B cell (primary cell): ENCODE measurements at regions not wholly inside any gene's neighbourhood (a gene's known extent, or its start where the extent isn't known, plus 50 kb on each side); places are given as distances from the start of the nearest gene placed in this dataset.

Source experiments
- ATAC-seq: fragments of 200-7000 bp; cut with Tn5 transposase; one replicate; pipeline ENCODE4 v1.10.0; 2021; ENCODE audit warnings: low read depth, mild to moderate bottlenecking, moderate number of reproducible peaks, moderate library complexity
- CTCF ChIA-PET: fragments of 350-600 bp; sonication (Branson Sonifier 250); formaldehyde crosslinking; loops from one replicate; lab custom pipeline; 2021; ENCODE audit warnings: antibody characterized with exemption, inconsistent platforms; lab: Charles Lee
- POLR2A ChIA-PET: fragments of 350-600 bp; sonication (Branson Sonifier 250); formaldehyde crosslinking; loops from one replicate; lab custom pipeline; 2021; ENCODE audit warnings: antibody characterized with exemption; lab: Charles Lee
- DNase-seq: peaks from one replicate; pipeline ENCODE4 v3.0.0; 2013
- H2AFZ ChIP-seq: 2 replicates; pipeline ENCODE4 v1.6.1; 2012; ENCODE audit warnings: mild to moderate bottlenecking, low read depth, low read length; ENCODE audit not compliant: insufficient read depth, poor library complexity, severe bottlenecking
- H3K27ac ChIP-seq, 2 donors: 1 replicate in 1 of 2; 2 replicates in 1 of 2; pipeline ENCODE4 v1.5.1; 2012 to 2013; ENCODE audit warnings: low read length in 2 of 2, mild to moderate bottlenecking in 2 of 2, moderate library complexity in 1 of 2
- H3K27me3 ChIP-seq, 4 experiments: fragments of 200-600 bp in 1 of 4; sonication (generic) in 1 of 4; replicated peaks in 1 of 4; 1 replicate in 2 of 4; 2 replicates in 2 of 4; pipeline versions ENCODE4 v1.6.1 to v1.7.0; 2013 to 2016; ENCODE audit warnings: low read length in 3 of 4, mild to moderate bottlenecking in 2 of 4, mixed read lengths in 1 of 4, moderate library complexity in 1 of 4; ENCODE audit not compliant: insufficient read depth in 4 of 4, control insufficient read depth in 3 of 4; ENCODE audit errors: control extremely low read depth in 1 of 4
- H3K36me3 ChIP-seq, 2 experiments: replicated peaks in 1 of 2; 1 replicate in 1 of 2; 2 replicates in 1 of 2; pipeline versions ENCODE4 v1.6.1 to v1.7.1; 2013; ENCODE audit warnings: low read length in 1 of 2; ENCODE audit not compliant: insufficient read depth in 2 of 2, control insufficient read depth in 1 of 2; ENCODE audit errors: control extremely low read depth in 1 of 2, extremely low read depth in 1 of 2
- H3K4me1 ChIP-seq, 2 donors: fragments of 200-600 bp in 1 of 2; sonication (generic) in 1 of 2; 1 replicate in 1 of 2; 2 replicates in 1 of 2; pipeline versions ENCODE4 v1.5.1 to v1.6.1; 2013 to 2017; ENCODE audit warnings: low read length in 2 of 2; ENCODE audit not compliant: control insufficient read depth in 2 of 2, insufficient read depth in 2 of 2
- H3K4me2 ChIP-seq: replicated peaks from 2 replicates; pipeline ENCODE3; 2012; ENCODE audit warnings: mild to moderate bottlenecking, low read depth, low read length; ENCODE audit not compliant: poor library complexity, severe bottlenecking
- H3K4me3 ChIP-seq, 5 experiments: fragments of 200-600 bp in 1 of 5; sonication (generic) in 1 of 5; 1 replicate in 3 of 5; 2 replicates in 2 of 5; pipeline versions ENCODE4 v1.5.1 to v1.7.0; 2011 to 2016; ENCODE audit warnings: low read length in 4 of 5, mild to moderate bottlenecking in 4 of 5, low read depth in 2 of 5, control low read depth in 1 of 5, moderate library complexity in 1 of 5; ENCODE audit not compliant: insufficient read depth in 1 of 5; ENCODE audit errors: control extremely low read depth in 1 of 5, extremely low read depth in 1 of 5
- H3K79me2 ChIP-seq: fragments of 200-600 bp; sonication (generic); one replicate; pipeline ENCODE4 v1.6.0; 2016; ENCODE audit warnings: low read length; ENCODE audit not compliant: control insufficient read depth, insufficient read depth
- H3K9ac ChIP-seq: fragments of 200-600 bp; sonication (generic); 2 replicates; pipeline ENCODE4 v1.6.1; 2017; ENCODE audit warnings: mild to moderate bottlenecking, low read length, moderate library complexity
- H3K9me3 ChIP-seq, 3 donors: one replicate each; pipeline versions ENCODE4 v1.6.1 to v1.7.1; 2013; ENCODE audit warnings: low read length in 2 of 3; ENCODE audit not compliant: control insufficient read depth in 2 of 3, insufficient read depth in 1 of 3; ENCODE audit errors: control extremely low read depth in 1 of 3
- H4K20me1 ChIP-seq: 2 replicates; pipeline ENCODE4 v1.6.0; 2012; ENCODE audit warnings: mild to moderate bottlenecking, low read length; ENCODE audit not compliant: insufficient read depth, control insufficient read depth, poor library complexity, severe bottlenecking
- H3K27ac Mint-ChIP-seq: one replicate; pipeline ENCODE4 v1.8.0; 2021; ENCODE audit warnings: mixed read lengths
- H3K27me3 Mint-ChIP-seq: one replicate; pipeline ENCODE4 v1.8.0; 2021; ENCODE audit warnings: mixed read lengths
- H3K4me1 Mint-ChIP-seq: one replicate; pipeline ENCODE4 v1.8.0; 2021; ENCODE audit warnings: mixed read lengths
- H3K4me3 Mint-ChIP-seq: one replicate; pipeline ENCODE4 v1.8.0; 2021; ENCODE audit warnings: mixed read lengths
- H3K9me3 Mint-ChIP-seq: one replicate; pipeline ENCODE4 v1.8.0; 2022; ENCODE audit warnings: mixed read lengths; ENCODE audit not compliant: insufficient read depth
- EZH2 ChIP-seq: IDR thresholded peaks from 2 replicates; pipeline ENCODE4 v1.6.1; 2012; ENCODE audit warnings: borderline replicate concordance, low read depth, mild to moderate bottlenecking, moderate library complexity, low read length; ENCODE audit not compliant: insufficient read depth, poor library complexity, severe bottlenecking
- WGBS: methylation state at CpG from one replicate; pipeline ENCODE4 v1.1.5; 2013; ENCODE audit warnings: missing lambda C conversion rate; ENCODE audit not compliant: insufficient coverage; 5-methylcytosine and 5-hydroxymethylcytosine counted together
- intact Hi-C: fragments of 100-400 bp; cut with micrococcal nuclease; formaldehyde crosslinking; loops from one replicate; pipeline ENCODE4 v1.10.0; 2022
- TF ChIP-seq, protein P1 (sequence below): fragments of 200-600 bp; IDR thresholded peaks from one replicate; pipeline ENCODE4 v1.8.0; 2022; ENCODE audit warnings: antibody characterized with exemption, mild to moderate bottlenecking

DNA sequence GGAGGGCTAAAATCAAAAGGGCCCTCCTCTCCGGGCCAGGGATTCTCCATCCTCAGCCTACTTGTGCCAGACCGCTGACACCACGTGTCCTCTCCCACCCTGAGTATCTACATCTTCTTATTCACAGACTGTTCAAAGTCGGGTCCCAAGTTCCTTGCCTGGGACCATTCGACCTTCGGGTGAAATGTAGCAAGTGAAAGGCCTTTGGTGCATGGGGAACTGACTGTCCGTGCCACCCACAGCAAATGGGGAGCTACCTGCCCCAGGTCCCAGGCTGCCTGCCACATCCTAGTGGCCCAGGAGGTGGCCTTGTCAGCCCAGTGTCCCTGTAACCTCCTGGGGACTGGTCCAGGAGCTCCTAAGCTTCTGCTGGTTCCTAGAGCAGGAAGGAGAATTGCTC lies 67.3 kb downstream of the RTL6 start:
- H3K27ac ChIP-seq = no peak overlapping the region
- H3K4me1 Mint-ChIP-seq = no peaks in the 10 kb centered on the region
- ATAC-seq (no peak), DNase-seq (no peak)
- H3K4me3 ChIP-seq = no peak overlapping the region
- ChIA-PET CTCF (no interaction called here), POLR2A (no interaction called here)
- H3K4me3 Mint-ChIP-seq = no peak overlapping the region
- H3K9me3 ChIP-seq = no peaks in the 10 kb centered on the region
- no peaks in the 10 kb centered on the region for H3K9me3 Mint-ChIP-seq
- H4K20me1 ChIP-seq = no peaks in the 10 kb centered on the region
- no peaks in the 10 kb centered on the region for H3K4me1 ChIP-seq
- TF ChIP-seq, protein P1, sequence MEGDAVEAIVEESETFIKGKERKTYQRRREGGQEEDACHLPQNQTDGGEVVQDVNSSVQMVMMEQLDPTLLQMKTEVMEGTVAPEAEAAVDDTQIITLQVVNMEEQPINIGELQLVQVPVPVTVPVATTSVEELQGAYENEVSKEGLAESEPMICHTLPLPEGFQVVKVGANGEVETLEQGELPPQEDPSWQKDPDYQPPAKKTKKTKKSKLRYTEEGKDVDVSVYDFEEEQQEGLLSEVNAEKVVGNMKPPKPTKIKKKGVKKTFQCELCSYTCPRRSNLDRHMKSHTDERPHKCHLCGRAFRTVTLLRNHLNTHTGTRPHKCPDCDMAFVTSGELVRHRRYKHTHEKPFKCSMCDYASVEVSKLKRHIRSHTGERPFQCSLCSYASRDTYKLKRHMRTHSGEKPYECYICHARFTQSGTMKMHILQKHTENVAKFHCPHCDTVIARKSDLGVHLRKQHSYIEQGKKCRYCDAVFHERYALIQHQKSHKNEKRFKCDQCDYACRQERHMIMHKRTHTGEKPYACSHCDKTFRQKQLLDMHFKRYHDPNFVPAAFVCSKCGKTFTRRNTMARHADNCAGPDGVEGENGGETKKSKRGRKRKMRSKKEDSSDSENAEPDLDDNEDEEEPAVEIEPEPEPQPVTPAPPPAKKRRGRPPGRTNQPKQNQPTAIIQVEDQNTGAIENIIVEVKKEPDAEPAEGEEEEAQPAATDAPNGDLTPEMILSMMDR = no peak
- no peak for TF ChIP-seq EZH2
- H3K79me2 ChIP-seq = no peaks in the 10 kb centered on the region
- no peaks in the 10 kb centered on the region for H3K27me3 ChIP-seq
- no peak overlapping the region for H3K27ac Mint-ChIP-seq
- peaks cover 9% of the 10 kb centered on the region for H3K27me3 Mint-ChIP-seq
- H3K36me3 ChIP-seq = no peaks in the 10 kb centered on the region
- H3K4me2 ChIP-seq = no peak overlapping the region
- intact Hi-C loops = no loop called here
- 92% methylated on average over 6 of the region's 7 CpGs for WGBS
- H3K9ac ChIP-seq = no peak overlapping the region
- H2AFZ ChIP-seq = no peak overlapping the region

DNA sequence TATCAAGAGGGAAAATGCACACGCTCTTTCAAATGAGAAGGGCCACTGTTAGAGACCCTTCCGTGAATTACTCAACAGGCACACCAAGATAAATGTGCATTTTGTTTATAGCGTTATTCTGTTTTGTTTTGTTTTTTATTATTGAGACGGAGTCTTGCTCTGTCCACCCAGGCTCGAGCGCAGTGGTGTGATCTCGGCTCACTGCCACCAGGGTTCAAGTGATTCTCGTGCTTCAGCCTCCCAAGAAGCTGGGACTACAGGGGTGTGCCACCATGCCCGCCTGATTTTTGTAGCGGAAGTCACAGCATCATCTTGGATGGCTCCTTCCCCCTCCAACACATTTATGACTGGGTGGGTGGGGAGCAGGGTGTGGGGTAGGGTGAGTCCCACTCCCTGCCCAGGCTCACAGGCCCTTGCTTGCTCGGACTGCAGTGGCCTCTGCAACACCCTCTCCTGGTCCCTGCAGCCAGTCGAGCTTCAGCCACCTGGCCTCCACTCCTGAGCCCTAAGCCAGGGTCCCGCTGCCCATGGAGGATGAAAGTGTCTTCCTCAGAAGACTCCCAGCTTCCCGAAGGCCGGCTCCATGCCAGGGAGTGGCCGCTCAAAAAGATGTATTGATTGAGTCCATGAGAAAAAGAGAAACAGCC lies 68.0 kb downstream of the RTL6 start:
- intact Hi-C loops = no loop called here
- Mint-ChIP-seq H3K4me3 (no peak overlapping the region), H3K4me1 (no peaks in the 10 kb centered on the region), H3K9me3 (no peaks in the 10 kb centered on the region), H3K27ac (no peak overlapping the region), H3K27me3 (peaks cover 9% of the 10 kb centered on the region)
- Histone ChIP-seq H3K9ac (no peak overlapping the region), H3K79me2 (no peaks in the 10 kb centered on the region), H2AFZ (no peak overlapping the region), H3K4me2 (no peak overlapping the region), H3K27ac (no peak overlapping the region), H3K4me1 (no peaks in the 10 kb centered on the region), H3K27me3 (no peaks in the 10 kb centered on the region), H4K20me1 (no peaks in the 10 kb centered on the region), H3K36me3 (no peaks in the 10 kb centered on the region), H3K9me3 (no peaks in the 10 kb centered on the region), H3K4me3 (no peak overlapping the region)
- no peak for TF ChIP-seq EZH2
- TF ChIP-seq, protein P1 = no peak
- DNase-seq = no peak
- 92% methylated on average over 9 of the region's 16 CpGs for WGBS
- no peak for ATAC-seq
- ChIA-PET CTCF (no interaction called here), POLR2A (no interaction called here)
